Hepatocyte (in vitro differentiated cells): ENCODE measurements at regions not wholly inside any gene's neighbourhood (a gene's known extent, or its start where the extent isn't known, plus 50 kb on each side); places are given as distances from the start of the nearest gene placed in this dataset.

Experiments used
- DNase-seq: peaks from one replicate; pipeline ENCODE4 v3.0.0-alpha.2; 2016; ENCODE audit warnings: low spot score
- H2AFZ ChIP-seq: fragments of 200-600 bp; sonication (generic); 2 replicates; pipeline ENCODE4 v1.6.0; 2016; ENCODE audit warnings: antibody characterized with exemption, mild to moderate bottlenecking
- H3K27ac ChIP-seq: fragments of 200-600 bp; sonication (generic); 2 replicates; pipeline ENCODE4 v1.5.1; 2016; ENCODE audit warnings: mild to moderate bottlenecking
- H3K27me3 ChIP-seq: fragments of 200-600 bp; sonication (generic); 2 replicates; pipeline ENCODE4 v1.6.1; 2016
- H3K36me3 ChIP-seq: fragments of 200-600 bp; sonication (generic); replicated peaks from 2 replicates; pipeline ENCODE4 v1.5.1; 2016; ENCODE audit warnings: low read depth; ENCODE audit not compliant: insufficient read depth
- H3K4me1 ChIP-seq: fragments of 200-600 bp; sonication (generic); 2 replicates; pipeline ENCODE4 v1.5.1; 2016; ENCODE audit warnings: mild to moderate bottlenecking, moderate library complexity; ENCODE audit not compliant: insufficient read depth
- H3K4me2 ChIP-seq: fragments of 200-600 bp; sonication (generic); 2 replicates; pipeline ENCODE4 v1.6.0; 2016
- H3K4me3 ChIP-seq: fragments of 200-600 bp; sonication (generic); 2 replicates; pipeline ENCODE4 v1.5.1; 2016; ENCODE audit warnings: mild to moderate bottlenecking
- H3K79me2 ChIP-seq: fragments of 200-600 bp; sonication (generic); 2 replicates; pipeline ENCODE4 v1.6.0; 2017; ENCODE audit warnings: mild to moderate bottlenecking
- H3K9me2 ChIP-seq: fragments of 200-600 bp; sonication (generic); replicated peaks from 2 replicates; pipeline ENCODE4 v1.6.0; 2017; ENCODE audit warnings: mild to moderate bottlenecking; ENCODE audit not compliant: insufficient read depth
- H3K9me3 ChIP-seq: fragments of 200-600 bp; sonication (generic); 2 replicates; pipeline ENCODE4 v1.5.1; 2016; ENCODE audit warnings: low read depth, mild to moderate bottlenecking
- H4K20me1 ChIP-seq: fragments of 200-600 bp; sonication (generic); 2 replicates; pipeline ENCODE4 v1.6.0; 2016; ENCODE audit warnings: mild to moderate bottlenecking; ENCODE audit not compliant: insufficient read depth, poor library complexity, severe bottlenecking
- EZH2 ChIP-seq: fragments of 200-600 bp; sonication (generic); IDR thresholded peaks from 2 replicates; pipeline ENCODE4 v1.6.1; 2016; ENCODE audit warnings: antibody characterized with exemption, mild to moderate bottlenecking, borderline replicate concordance
- EZH2phosphoT487 ChIP-seq: fragments of 200-600 bp; sonication (generic); IDR thresholded peaks from one replicate; pipeline ENCODE4 v1.6.1; 2018; ENCODE audit warnings: antibody characterized with exemption, mild to moderate bottlenecking, low read depth, moderate library complexity; ENCODE audit not compliant: unreplicated experiment, severe bottlenecking
- WGBS: methylation state at CpG from one replicate; pipeline ENCODE4 v1.1.6; 2016; ENCODE audit warnings: low lambda C conversion rate; ENCODE audit errors: missing lambda C conversion rate; 5-methylcytosine and 5-hydroxymethylcytosine counted together
- TF ChIP-seq, protein P1 (sequence below): fragments of 200-600 bp; sonication (generic); IDR thresholded peaks from 2 replicates; pipeline ENCODE4 v1.5.1; 2016; ENCODE audit warnings: antibody characterized with exemption, mild to moderate bottlenecking; ENCODE audit not compliant: poor library complexity

DNA sequence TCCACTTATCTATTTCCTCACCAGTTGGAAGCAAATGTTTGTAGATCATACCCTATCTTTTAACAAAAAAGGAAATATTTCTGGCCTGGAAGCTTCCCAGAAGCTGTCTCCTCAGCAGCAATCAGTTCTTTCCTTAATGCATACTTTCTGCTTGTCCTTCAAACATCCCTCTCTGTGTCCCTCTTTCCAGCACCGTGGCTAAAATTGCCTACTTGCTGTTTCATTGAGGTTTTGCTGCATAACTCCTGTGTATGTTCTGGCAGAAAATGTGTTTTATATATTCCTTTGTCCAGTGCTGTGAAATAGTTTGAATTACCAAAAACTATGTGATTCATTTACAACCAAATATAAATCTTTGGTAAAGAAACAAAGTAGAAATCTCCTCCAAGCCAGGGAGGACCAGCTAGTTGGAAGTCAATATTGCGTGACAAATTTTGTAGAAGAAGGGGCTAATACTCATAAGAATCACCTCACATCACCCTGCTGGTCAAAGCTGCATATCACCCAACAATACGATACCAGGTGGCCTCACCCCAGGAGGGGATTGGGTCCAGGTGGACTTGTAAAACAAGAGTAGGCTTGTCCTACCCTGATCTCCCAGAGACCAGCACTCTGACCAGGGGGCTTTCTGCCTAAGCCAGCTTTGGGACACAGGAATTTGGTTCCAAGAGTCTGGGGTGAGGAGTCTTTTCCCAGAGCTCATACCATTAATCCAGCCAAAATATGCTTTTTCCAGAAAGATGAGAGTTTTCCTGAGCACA is 198.4 kb upstream of the SNX2 start:
- Histone ChIP-seq H3K4me3 (no peak overlapping the region), H3K27me3 (no peaks in the 10 kb centered on the region), H3K27ac (no peak overlapping the region), H3K36me3 (no peaks in the 10 kb centered on the region), H2AFZ (no peak overlapping the region), H3K4me1 (no peaks in the 10 kb centered on the region), H3K9me3 (no peaks in the 10 kb centered on the region), H3K79me2 (no peaks in the 10 kb centered on the region), H3K4me2 (no peak overlapping the region), H3K9me2 (no peaks in the 10 kb centered on the region), H4K20me1 (no peaks in the 10 kb centered on the region)
- 82% methylated on average over 3 of the region's 3 CpGs for WGBS
- no peak for DNase-seq
- TF ChIP-seq, protein P1, sequence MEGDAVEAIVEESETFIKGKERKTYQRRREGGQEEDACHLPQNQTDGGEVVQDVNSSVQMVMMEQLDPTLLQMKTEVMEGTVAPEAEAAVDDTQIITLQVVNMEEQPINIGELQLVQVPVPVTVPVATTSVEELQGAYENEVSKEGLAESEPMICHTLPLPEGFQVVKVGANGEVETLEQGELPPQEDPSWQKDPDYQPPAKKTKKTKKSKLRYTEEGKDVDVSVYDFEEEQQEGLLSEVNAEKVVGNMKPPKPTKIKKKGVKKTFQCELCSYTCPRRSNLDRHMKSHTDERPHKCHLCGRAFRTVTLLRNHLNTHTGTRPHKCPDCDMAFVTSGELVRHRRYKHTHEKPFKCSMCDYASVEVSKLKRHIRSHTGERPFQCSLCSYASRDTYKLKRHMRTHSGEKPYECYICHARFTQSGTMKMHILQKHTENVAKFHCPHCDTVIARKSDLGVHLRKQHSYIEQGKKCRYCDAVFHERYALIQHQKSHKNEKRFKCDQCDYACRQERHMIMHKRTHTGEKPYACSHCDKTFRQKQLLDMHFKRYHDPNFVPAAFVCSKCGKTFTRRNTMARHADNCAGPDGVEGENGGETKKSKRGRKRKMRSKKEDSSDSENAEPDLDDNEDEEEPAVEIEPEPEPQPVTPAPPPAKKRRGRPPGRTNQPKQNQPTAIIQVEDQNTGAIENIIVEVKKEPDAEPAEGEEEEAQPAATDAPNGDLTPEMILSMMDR = no peak
- no peak for TF ChIP-seq EZH2
- TF ChIP-seq EZH2phosphoT487 = no peak

DNA sequence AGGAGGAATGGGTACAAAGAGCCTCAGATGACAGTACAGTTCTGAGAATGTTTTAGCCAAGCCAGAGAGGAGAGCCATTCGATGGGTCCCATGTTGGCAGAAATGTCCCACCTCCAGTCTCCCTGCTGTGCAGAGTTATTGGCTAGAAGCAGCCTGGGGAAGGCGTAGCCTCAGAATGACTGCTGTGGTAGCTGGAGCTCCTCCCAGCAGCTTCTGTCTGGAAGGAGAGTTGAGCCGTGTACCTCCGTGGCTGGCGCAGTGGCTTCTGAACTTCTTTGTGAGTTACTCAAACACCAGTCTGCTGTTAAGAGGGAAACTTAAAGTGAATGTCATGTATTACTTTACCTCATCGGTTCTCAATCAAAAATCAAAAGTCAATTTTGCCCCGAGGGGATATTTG is 193.3 kb upstream of the SNX2 start:
- Histone ChIP-seq H3K4me1 (peaks cover 8% of the 10 kb centered on the region), H3K4me3 (no peak overlapping the region), H3K9me2 (no peaks in the 10 kb centered on the region), H2AFZ (no peak overlapping the region), H4K20me1 (no peaks in the 10 kb centered on the region), H3K36me3 (no peaks in the 10 kb centered on the region), H3K4me2 (no peak overlapping the region), H3K79me2 (no peaks in the 10 kb centered on the region), H3K27me3 (no peaks in the 10 kb centered on the region), H3K9me3 (no peaks in the 10 kb centered on the region), H3K27ac (no peak overlapping the region)
- 76% methylated on average over 7 of the region's 7 CpGs for WGBS
- TF ChIP-seq, protein P1 = no peak
- TF ChIP-seq EZH2 (no peak), EZH2phosphoT487 (no peak)
- peak; percentile 16 for DNase-seq

DNA sequence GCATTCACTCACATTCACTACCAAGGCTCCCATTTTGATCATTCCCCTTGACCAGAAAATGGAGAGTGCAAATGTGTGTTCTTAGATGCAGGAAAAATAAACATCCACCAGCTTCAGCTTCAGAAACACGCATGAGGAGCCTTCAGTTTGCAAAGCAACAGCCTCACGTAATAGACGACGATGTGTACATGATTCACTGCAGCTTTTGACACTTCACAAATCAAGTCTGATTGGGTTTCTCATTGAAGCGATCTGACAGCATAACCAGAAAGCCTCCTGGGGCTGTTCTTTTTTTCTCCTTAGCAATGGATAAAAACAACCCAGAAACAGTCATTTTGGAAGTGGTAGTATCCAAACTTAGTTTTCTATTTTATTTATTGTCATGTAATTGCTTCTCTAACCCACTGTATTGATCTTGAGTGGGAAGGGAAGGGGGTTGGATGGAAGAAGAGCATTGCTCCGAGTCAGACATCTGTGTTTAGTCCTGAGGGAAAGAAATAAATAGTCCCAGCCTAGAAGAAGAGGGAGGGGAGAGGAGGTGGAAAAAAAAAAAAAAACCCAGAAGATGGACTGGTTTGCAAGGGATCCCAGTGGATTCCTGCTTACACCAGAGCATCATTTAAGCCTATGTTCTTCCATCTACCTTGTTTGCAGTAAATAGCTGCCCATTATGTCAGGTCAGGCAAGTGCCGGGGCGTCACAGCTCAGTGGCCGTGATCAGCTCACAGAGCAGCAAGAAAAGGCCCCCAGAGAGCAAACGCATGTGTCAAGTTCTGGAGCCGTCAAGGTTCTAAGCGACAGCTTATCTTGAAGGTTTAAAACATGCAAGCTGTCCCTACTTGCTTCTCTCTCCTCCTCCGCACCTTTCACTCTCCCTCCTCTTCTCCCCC is 190.2 kb upstream of the SNX2 start:
- Histone ChIP-seq H4K20me1 (no peaks in the 10 kb centered on the region), H3K9me2 (no peaks in the 10 kb centered on the region), H3K36me3 (no peaks in the 10 kb centered on the region), H3K79me2 (no peaks in the 10 kb centered on the region), H3K4me1 (peaks cover 8% of the 10 kb centered on the region), H3K9me3 (no peaks in the 10 kb centered on the region), H2AFZ (no peak overlapping the region), H3K27ac (no peak overlapping the region), H3K27me3 (no peaks in the 10 kb centered on the region), H3K4me2 (peak overlapping the region; percentile 36), H3K4me3 (no peak overlapping the region)
- WGBS = 38% methylated on average over 13 of the region's 13 CpGs
- no peak for TF ChIP-seq EZH2
- TF ChIP-seq, protein P1 = no peak
- no peak for DNase-seq
